ENCODE measurements at regions not wholly inside any gene's neighbourhood (a gene's known extent, or its start where the extent isn't known, plus 50 kb on each side); places are given as distances from the start of the nearest gene placed in this dataset.

- TF ChIP-seq CTCF (IDR thresholded peaks at IDR 0.05) (no peak), POLR2A (IDR thresholded peaks at IDR 0.05) (no peak)
Measured at GRCh38 chr13:48828962-48829411, 146.7 kb upstream of the FNDC3A start.
